ENCODE measurements at regions not wholly inside any gene's neighbourhood (a gene's known extent, or its start where the extent isn't known, plus 50 kb on each side); places are given as distances from the start of the nearest gene placed in this dataset.

DNA sequence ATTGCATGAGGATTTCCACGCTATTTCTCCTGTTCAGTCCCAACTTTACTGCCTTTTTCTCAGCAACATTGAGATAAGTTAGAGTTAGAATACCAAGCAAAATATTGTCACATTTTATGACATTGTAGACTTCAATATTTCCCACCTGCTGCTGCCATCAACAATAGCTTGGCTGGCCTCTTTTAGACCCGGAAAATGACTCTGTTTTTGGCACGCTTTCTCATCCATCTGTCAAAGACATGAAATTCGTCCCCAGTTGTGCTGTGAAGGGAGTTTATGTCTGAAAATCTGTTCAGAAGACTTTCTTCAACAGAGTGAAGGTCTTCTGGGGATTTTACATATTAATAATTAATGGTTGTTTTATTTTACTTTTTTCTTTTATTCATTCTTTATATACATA is 857.3 kb downstream of the FRK start:
- Histone ChIP-seq H3K23ac (ENCODE audit: insufficient read length) (no peak overlapping the region), H3K18ac (ENCODE audit: extremely low read depth, low read length) (no peak overlapping the region), H3K56ac (replicated peaks; ENCODE audit: insufficient read length, low read depth, low read length) (no peak overlapping the region), H2AFZ (ENCODE audit: low read length) (no peak overlapping the region), H2BK12ac (ENCODE audit: low read depth, low read length) (no peak overlapping the region), H3K9ac (replicated peaks in 1 of 4; ENCODE audit: extremely low read depth in 1 of 4, low read depth in 3 of 4, low read length in 3 of 4) (no peak overlapping the region), H3K9me3 (ENCODE audit: insufficient read depth in 2 of 2, low read depth in 1 of 2, low read length in 1 of 2) (peaks cover 2 to 3% of the 10 kb centered on the region in 2 experiments; a peak in 1 of 4 replicates), H3K4me3 (ENCODE audit: extremely low read depth in 1 of 4, insufficient read depth in 2 of 4, low read depth in 3 of 4, low read length in 4 of 4) (no peak overlapping the region), H3K79me2 (ENCODE audit: control insufficient read depth in 1 of 2, insufficient read depth in 2 of 2, low read length in 2 of 2) (no peaks in the 10 kb centered on the region), H3K27me3 (replicated peaks in 1 of 4; ENCODE audit: control insufficient read depth in 3 of 4, extremely low read depth in 1 of 4, insufficient read depth in 3 of 4, low read length in 3 of 4) (no peaks in the 10 kb centered on the region), H4K20me1 (replicated peaks in 1 of 2; ENCODE audit: control insufficient read depth in 1 of 2, insufficient read depth in 2 of 2, low read length in 2 of 2) (no peaks in the 10 kb centered on the region), H3K4me2 (ENCODE audit: insufficient read depth in 1 of 2, low read depth in 2 of 2, low read length in 2 of 2) (no peak overlapping the region), H3K27ac (ENCODE audit: low read depth, low read length) (no peak overlapping the region), H3K79me1 (ENCODE audit: low read depth, low read length) (no peaks in the 10 kb centered on the region), H2BK120ac (replicated peaks; ENCODE audit: low read depth, low read length) (no peak overlapping the region), H4K91ac (replicated peaks; ENCODE audit: insufficient read length, low read length) (no peak overlapping the region), H2BK5ac (ENCODE audit: low read depth, low read length) (no peak overlapping the region), H4K8ac (ENCODE audit: extremely low read depth, insufficient read depth, low read length) (no peak overlapping the region), H3K14ac (ENCODE audit: insufficient read length) (no peak overlapping the region), H3K23me2 (ENCODE audit: low read depth, low read length) (no peaks in the 10 kb centered on the region), H2AK5ac (ENCODE audit: low read depth, low read length) (no peak overlapping the region), H2BK15ac (ENCODE audit: low read length) (no peak overlapping the region), H2BK20ac (ENCODE audit: low read length) (no peak overlapping the region), H4K5ac (ENCODE audit: insufficient read length, low read depth, low read length) (no peak overlapping the region), H3K4me1 (replicated peaks in 1 of 4; ENCODE audit: control insufficient read depth in 3 of 4, insufficient read depth in 4 of 4, low read length in 3 of 4) (no peaks in the 10 kb centered on the region), H3K4ac (replicated peaks; ENCODE audit: insufficient read length, low read depth, low read length) (no peak overlapping the region), H3K36me3 (ENCODE audit: control insufficient read depth in 2 of 4, insufficient read depth in 4 of 4, low read length in 3 of 4) (no peaks in the 10 kb centered on the region)
- DNase-seq (ENCODE audit: low read depth in 1 of 2, low spot score in 2 of 2) (no peak), FAIRE-seq (no peak)
- POLR2A ChIA-PET (ENCODE audit: partially characterized antibody), result no interaction called here
- WGBS, 2 experiments (ENCODE audit: extremely low coverage in 1 of 2, insufficient coverage in 1 of 2, insufficient read length in 1 of 2, insufficient replicate concordance in 2 of 2, low coverage in 1 of 2, low lambda C conversion rate in 2 of 2, missing lambda C conversion rate in 1 of 2), result 92% methylated on average over 4 of the region's 4 CpGs; no CpG with 5 or more reads in 1 of the 2 experiments
- CTCF ChIA-PET (ENCODE audit: partially characterized antibody), result no interaction called here
- no peak for TF ChIP-seq CHD2 (IDR thresholded peaks at IDR 0.05; ENCODE audit: low read length)
- TF ChIP-seq POU5F1 (IDR thresholded peaks at IDR 0.05; ENCODE audit: low read depth, low read length), result no peak
- TF ChIP-seq SIX5 (IDR thresholded peaks at IDR 0.05; ENCODE audit: low read depth, low read length), result no peak
- no peak for TF ChIP-seq CBX5 (IDR thresholded peaks at IDR 0.05; ENCODE audit: low read depth, low read length)
- no peak for TF ChIP-seq SAP30 (IDR thresholded peaks at IDR 0.05; ENCODE audit: insufficient read depth, insufficient replicate concordance, low read length)
- no peak for TF ChIP-seq TAF7 (optimal IDR thresholded peaks at IDR 0.05; ENCODE audit: borderline replicate concordance, low read depth, low read length)
- TF ChIP-seq, protein P1, sequence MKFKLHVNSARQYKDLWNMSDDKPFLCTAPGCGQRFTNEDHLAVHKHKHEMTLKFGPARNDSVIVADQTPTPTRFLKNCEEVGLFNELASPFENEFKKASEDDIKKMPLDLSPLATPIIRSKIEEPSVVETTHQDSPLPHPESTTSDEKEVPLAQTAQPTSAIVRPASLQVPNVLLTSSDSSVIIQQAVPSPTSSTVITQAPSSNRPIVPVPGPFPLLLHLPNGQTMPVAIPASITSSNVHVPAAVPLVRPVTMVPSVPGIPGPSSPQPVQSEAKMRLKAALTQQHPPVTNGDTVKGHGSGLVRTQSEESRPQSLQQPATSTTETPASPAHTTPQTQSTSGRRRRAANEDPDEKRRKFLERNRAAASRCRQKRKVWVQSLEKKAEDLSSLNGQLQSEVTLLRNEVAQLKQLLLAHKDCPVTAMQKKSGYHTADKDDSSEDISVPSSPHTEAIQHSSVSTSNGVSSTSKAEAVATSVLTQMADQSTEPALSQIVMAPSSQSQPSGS (IDR thresholded peaks at IDR 0.05; ENCODE audit: low read length), result no peak
- TF ChIP-seq, protein P2, sequence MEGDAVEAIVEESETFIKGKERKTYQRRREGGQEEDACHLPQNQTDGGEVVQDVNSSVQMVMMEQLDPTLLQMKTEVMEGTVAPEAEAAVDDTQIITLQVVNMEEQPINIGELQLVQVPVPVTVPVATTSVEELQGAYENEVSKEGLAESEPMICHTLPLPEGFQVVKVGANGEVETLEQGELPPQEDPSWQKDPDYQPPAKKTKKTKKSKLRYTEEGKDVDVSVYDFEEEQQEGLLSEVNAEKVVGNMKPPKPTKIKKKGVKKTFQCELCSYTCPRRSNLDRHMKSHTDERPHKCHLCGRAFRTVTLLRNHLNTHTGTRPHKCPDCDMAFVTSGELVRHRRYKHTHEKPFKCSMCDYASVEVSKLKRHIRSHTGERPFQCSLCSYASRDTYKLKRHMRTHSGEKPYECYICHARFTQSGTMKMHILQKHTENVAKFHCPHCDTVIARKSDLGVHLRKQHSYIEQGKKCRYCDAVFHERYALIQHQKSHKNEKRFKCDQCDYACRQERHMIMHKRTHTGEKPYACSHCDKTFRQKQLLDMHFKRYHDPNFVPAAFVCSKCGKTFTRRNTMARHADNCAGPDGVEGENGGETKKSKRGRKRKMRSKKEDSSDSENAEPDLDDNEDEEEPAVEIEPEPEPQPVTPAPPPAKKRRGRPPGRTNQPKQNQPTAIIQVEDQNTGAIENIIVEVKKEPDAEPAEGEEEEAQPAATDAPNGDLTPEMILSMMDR (IDR thresholded peaks at IDR 0.05; ENCODE audit: control extremely low read depth in 1 of 3, insufficient read depth in 1 of 3, low read depth in 1 of 3, low read length in 3 of 3), result no peak
- TF ChIP-seq ZNF274 (IDR thresholded peaks at IDR 0.05; ENCODE audit: borderline replicate concordance, extremely low read depth, low read length), result no peak
- no peak for TF ChIP-seq TCF12 (IDR thresholded peaks at IDR 0.05; ENCODE audit: low read depth, low read length)
- no peak for TF ChIP-seq YY1 (IDR thresholded peaks at IDR 0.05; ENCODE audit: low read depth, low read length)
